OCI-LY1 (cell line): ENCODE measurements at regions not wholly inside any gene's neighbourhood (a gene's known extent, or its start where the extent isn't known, plus 50 kb on each side); places are given as distances from the start of the nearest gene placed in this dataset.

Experiments used
- H2AFZ ChIP-seq: fragments of 200-600 bp; sonication (generic), shearing (Covaris generic); 2 replicates; pipeline ENCODE4 v1.6.0; 2014; ENCODE audit warnings: antibody characterized with exemption, mild to moderate bottlenecking, low read length
- H3F3A ChIP-seq: fragments of 200-600 bp; sonication (generic), shearing (Covaris generic); 2 replicates; pipeline ENCODE4 v1.6.0; 2014; ENCODE audit warnings: mild to moderate bottlenecking, antibody characterized with exemption, low read length, moderate library complexity; ENCODE audit not compliant: insufficient read depth
- H3K27ac ChIP-seq: fragments of 200-600 bp; sonication (generic); 2 replicates; pipeline ENCODE4 v1.5.1; 2014; ENCODE audit warnings: low read length, mixed run types, mild to moderate bottlenecking, low read depth; ENCODE audit not compliant: poor library complexity, severe bottlenecking
- H3K27me3 ChIP-seq: fragments of 200-600 bp; sonication (generic); 2 replicates; pipeline ENCODE4 v1.6.0; 2014; ENCODE audit warnings: antibody characterized with exemption, mild to moderate bottlenecking, low read length, moderate library complexity; ENCODE audit not compliant: insufficient read depth
- H3K36me3 ChIP-seq: fragments of 200-600 bp; sonication (generic); 2 replicates; pipeline ENCODE4 v1.6.1; 2014; ENCODE audit warnings: mild to moderate bottlenecking, antibody characterized with exemption, low read length, moderate library complexity, mixed read lengths; ENCODE audit not compliant: insufficient read depth
- H3K4me1 ChIP-seq: fragments of 200-600 bp; sonication (generic); 2 replicates; pipeline ENCODE4 v1.5.1; 2014; ENCODE audit warnings: mild to moderate bottlenecking, low read length, moderate library complexity; ENCODE audit not compliant: insufficient read depth, severe bottlenecking
- H3K4me2 ChIP-seq: fragments of 200-600 bp; sonication (generic), shearing (Covaris generic); 2 replicates; pipeline ENCODE4 v1.6.1; 2014; ENCODE audit warnings: low read length
- H3K4me3 ChIP-seq: fragments of 200-600 bp; sonication (generic); 2 replicates; pipeline ENCODE4 v1.5.1; 2014; ENCODE audit warnings: low read length, low read depth, mild to moderate bottlenecking, mixed read lengths; ENCODE audit not compliant: poor library complexity, severe bottlenecking
- H3K79me2 ChIP-seq: fragments of 200-600 bp; shearing (Covaris generic); 2 replicates; pipeline ENCODE4 v1.6.1; 2016; ENCODE audit warnings: mixed run types, low read length, mixed read lengths; ENCODE audit not compliant: insufficient read depth
- H3K9ac ChIP-seq: fragments of 200-600 bp; sonication (generic), shearing (Covaris generic); 2 replicates; pipeline ENCODE4 v1.6.1; 2014; ENCODE audit warnings: mild to moderate bottlenecking, low read length, mixed read lengths
- H3K9me2 ChIP-seq: fragments of 200-600 bp; sonication (generic), shearing (Covaris generic); 2 replicates; pipeline ENCODE4 v1.6.1; 2014; ENCODE audit warnings: low read depth, mild to moderate bottlenecking, low read length, mixed read lengths
- H3K9me3 ChIP-seq: fragments of 200-600 bp; shearing (Covaris generic); 2 replicates; pipeline ENCODE4 v1.6.1; 2014; ENCODE audit warnings: low read length, mixed read lengths
- H4K20me1 ChIP-seq: fragments of 200-600 bp; sonication (generic), shearing (Covaris generic); 2 replicates; pipeline ENCODE4 v1.6.0; 2016; ENCODE audit warnings: mild to moderate bottlenecking, low read length; ENCODE audit not compliant: insufficient read depth
- EZH2 ChIP-seq: fragments of 200-600 bp; sonication (generic), shearing (Covaris generic); IDR thresholded peaks from 2 replicates; pipeline ENCODE4 v1.8.0; 2017; ENCODE audit warnings: borderline replicate concordance, mixed run types, mild to moderate bottlenecking, antibody characterized with exemption, low read length, moderate library complexity, mixed read lengths
- TF ChIP-seq, protein P1 (sequence below): fragments of 200-600 bp; sonication (generic), shearing (Covaris generic); IDR thresholded peaks from 2 replicates; pipeline ENCODE4 v1.5.1; 2017; ENCODE audit warnings: mild to moderate bottlenecking, antibody characterized with exemption, low read length, moderate library complexity, mixed read lengths

DNA sequence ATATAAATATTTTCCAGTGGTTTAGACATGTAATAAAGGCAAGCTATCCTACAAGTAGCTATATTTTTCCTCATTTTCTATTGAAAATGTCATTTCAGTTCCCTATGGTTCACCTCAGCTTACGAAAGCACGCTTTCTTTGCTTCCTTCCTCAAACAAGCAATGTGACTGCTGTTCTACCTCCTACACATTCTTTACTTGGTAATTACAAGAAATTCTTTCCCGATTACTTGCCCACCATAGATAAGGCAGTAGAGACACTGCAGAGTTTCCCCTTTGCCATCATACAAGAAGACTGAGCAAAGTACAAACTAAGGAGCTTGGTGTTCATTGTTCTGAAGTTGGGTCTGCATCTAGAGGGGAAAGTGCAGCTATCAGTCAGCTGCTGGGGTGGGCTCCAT is 249.4 kb downstream of the CRPPA start:
- H3K9me2 ChIP-seq: no peaks in the 10 kb centered on the region

DNA sequence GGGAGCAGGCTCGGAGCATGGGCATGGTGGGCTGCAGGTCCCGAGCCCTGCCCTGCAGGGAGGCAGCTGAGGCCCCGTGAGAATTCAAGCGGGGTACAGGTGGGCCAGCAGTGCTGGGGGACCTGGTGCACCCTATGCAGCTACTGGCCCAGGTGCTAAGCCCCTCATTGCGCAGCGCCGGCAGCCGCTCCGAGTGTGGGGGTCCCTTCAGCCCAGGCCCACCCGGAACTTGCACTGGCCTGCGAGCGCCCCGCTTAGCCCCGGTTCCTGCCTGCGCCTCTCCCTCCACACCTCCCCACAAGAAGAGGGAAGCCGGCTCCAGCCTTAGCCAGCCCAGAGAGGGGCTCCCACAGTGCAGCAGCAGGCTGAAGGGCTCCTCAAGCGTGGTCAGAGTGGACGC is 250.7 kb downstream of the CRPPA start:
- no peak overlapping the region for H3K27ac ChIP-seq
- H3K79me2 ChIP-seq: no peaks in the 10 kb centered on the region
- H3K4me3 ChIP-seq: no peak overlapping the region
- H2AFZ ChIP-seq: no peak overlapping the region
- H3K36me3 ChIP-seq: no peaks in the 10 kb centered on the region
- no peaks in the 10 kb centered on the region for H3F3A ChIP-seq
- H4K20me1 ChIP-seq: no peaks in the 10 kb centered on the region
- TF ChIP-seq, protein P1, sequence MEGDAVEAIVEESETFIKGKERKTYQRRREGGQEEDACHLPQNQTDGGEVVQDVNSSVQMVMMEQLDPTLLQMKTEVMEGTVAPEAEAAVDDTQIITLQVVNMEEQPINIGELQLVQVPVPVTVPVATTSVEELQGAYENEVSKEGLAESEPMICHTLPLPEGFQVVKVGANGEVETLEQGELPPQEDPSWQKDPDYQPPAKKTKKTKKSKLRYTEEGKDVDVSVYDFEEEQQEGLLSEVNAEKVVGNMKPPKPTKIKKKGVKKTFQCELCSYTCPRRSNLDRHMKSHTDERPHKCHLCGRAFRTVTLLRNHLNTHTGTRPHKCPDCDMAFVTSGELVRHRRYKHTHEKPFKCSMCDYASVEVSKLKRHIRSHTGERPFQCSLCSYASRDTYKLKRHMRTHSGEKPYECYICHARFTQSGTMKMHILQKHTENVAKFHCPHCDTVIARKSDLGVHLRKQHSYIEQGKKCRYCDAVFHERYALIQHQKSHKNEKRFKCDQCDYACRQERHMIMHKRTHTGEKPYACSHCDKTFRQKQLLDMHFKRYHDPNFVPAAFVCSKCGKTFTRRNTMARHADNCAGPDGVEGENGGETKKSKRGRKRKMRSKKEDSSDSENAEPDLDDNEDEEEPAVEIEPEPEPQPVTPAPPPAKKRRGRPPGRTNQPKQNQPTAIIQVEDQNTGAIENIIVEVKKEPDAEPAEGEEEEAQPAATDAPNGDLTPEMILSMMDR: no peak
- TF ChIP-seq EZH2: no peak
- no peaks in the 10 kb centered on the region for H3K4me1 ChIP-seq
- H3K4me2 ChIP-seq: no peak overlapping the region
- no peaks in the 10 kb centered on the region for H3K9me2 ChIP-seq
- H3K9me3 ChIP-seq: no peaks in the 10 kb centered on the region
- no peaks in the 10 kb centered on the region for H3K27me3 ChIP-seq
- H3K9ac ChIP-seq: no peak overlapping the region

More for the DNA sequence above, 249.4 kb downstream of the CRPPA start:
- Histone ChIP-seq H3K36me3 (no peaks in the 10 kb centered on the region), H2AFZ (no peak overlapping the region), H3K27ac (no peak overlapping the region), H3K79me2 (no peaks in the 10 kb centered on the region), H3K9ac (no peak overlapping the region), H3K27me3 (no peaks in the 10 kb centered on the region), H3K4me1 (no peaks in the 10 kb centered on the region), H3K9me3 (no peaks in the 10 kb centered on the region), H3F3A (no peaks in the 10 kb centered on the region), H3K4me2 (no peak overlapping the region), H3K4me3 (no peak overlapping the region), H4K20me1 (no peaks in the 10 kb centered on the region)
- TF ChIP-seq EZH2: no peak
- TF ChIP-seq, protein P1: no peak

DNA sequence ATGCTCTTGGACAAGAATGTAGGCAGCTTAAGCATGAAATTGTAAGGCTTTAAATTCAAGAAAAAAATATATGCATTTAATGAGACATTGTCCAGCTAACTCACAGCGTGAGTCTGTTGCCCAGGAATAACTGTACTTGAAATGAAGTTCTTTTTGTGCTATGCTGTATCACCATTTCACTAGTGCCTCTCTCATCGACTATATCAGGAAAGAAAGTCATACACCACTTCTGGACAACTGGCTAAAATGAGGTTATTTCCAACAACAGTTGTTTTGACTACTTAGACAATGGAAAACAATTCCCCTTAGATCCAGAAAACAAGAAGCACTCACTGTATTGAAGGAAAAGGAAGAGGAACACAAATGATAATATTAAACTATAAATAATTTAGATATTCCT is 251.8 kb downstream of the CRPPA start:
- no peaks in the 10 kb centered on the region for H4K20me1 ChIP-seq
- no peaks in the 10 kb centered on the region for H3F3A ChIP-seq
- H3K79me2 ChIP-seq: no peaks in the 10 kb centered on the region
- H3K4me1 ChIP-seq: no peaks in the 10 kb centered on the region
- no peaks in the 10 kb centered on the region for H3K9me3 ChIP-seq
- TF ChIP-seq, protein P1: no peak
- no peak for TF ChIP-seq EZH2
- no peaks in the 10 kb centered on the region for H3K36me3 ChIP-seq
- no peak overlapping the region for H2AFZ ChIP-seq
- no peaks in the 10 kb centered on the region for H3K9me2 ChIP-seq
- no peak overlapping the region for H3K4me3 ChIP-seq
- H3K27ac ChIP-seq: no peak overlapping the region
- no peak overlapping the region for H3K4me2 ChIP-seq
- no peaks in the 10 kb centered on the region for H3K27me3 ChIP-seq
- H3K9ac ChIP-seq: no peak overlapping the region
